CD4-positive, alpha-beta T cell treated with Interleukin-6 for 4 hours (primary cell): ENCODE measurements at regions not wholly inside any gene's neighbourhood (a gene's known extent, or its start where the extent isn't known, plus 50 kb on each side); places are given as distances from the start of the nearest gene placed in this dataset.

Source experiments
- DNase-seq: peaks from one replicate; pipeline ENCODE4 v3.0.0-alpha.2; 2020; ENCODE audit warnings: mixed read lengths

GRCh38 chr2:220890931-220891330, 681.2 kb downstream of the EPHA4 start:
- DNase-seq, result no peak

- no peak for DNase-seq
These were observed 680.7 kb downstream of the EPHA4 start for GRCh38 chr2:220891405-220891804.

GRCh38 chr2:220892018-220892634, 680.0 kb downstream of the EPHA4 start:
- DNase-seq, result no peak

- DNase-seq, result no peak
These were observed 678.7 kb downstream of the EPHA4 start for GRCh38 chr2:220893411-220893810.

- DNase-seq, result no peak
These were observed 678.0 kb downstream of the EPHA4 start for GRCh38 chr2:220894069-220894468.

- DNase-seq, result no peak
These were observed 672.6 kb downstream of the EPHA4 start for GRCh38 chr2:220899492-220899891.

GRCh38 chr2:220904015-220904414, 668.1 kb downstream of the EPHA4 start:
- no peak for DNase-seq

- no peak for DNase-seq
These were observed 658.7 kb downstream of the EPHA4 start for GRCh38 chr2:220913384-220913783.

GRCh38 chr2:220915092-220915623, 656.9 kb downstream of the EPHA4 start:
- no peak for DNase-seq

- no peak for DNase-seq
These were observed 655.2 kb downstream of the EPHA4 start for GRCh38 chr2:220916931-220917330.

- no peak for DNase-seq
These were observed 641.6 kb downstream of the EPHA4 start for GRCh38 chr2:220930271-220931076.

- no peak for DNase-seq
These were observed 640.6 kb downstream of the EPHA4 start for GRCh38 chr2:220931491-220931890.

- DNase-seq, result no peak
These were observed 640.1 kb downstream of the EPHA4 start for GRCh38 chr2:220932041-220932440.

GRCh38 chr2:220935789-220936321, 636.2 kb downstream of the EPHA4 start:
- DNase-seq, result no peak

GRCh38 chr2:220936641-220937197, 635.4 kb downstream of the EPHA4 start:
- no peak for DNase-seq

- no peak for DNase-seq
These were observed 634.9 kb downstream of the EPHA4 start for GRCh38 chr2:220937245-220937644.

GRCh38 chr2:220940646-220941045, 631.5 kb downstream of the EPHA4 start:
- DNase-seq, result no peak

- no peak for DNase-seq
These were observed 630.4 kb downstream of the EPHA4 start for GRCh38 chr2:220941683-220942082.

- no peak for DNase-seq
These were observed 625.6 kb downstream of the EPHA4 start for GRCh38 chr2:220946552-220946951.

GRCh38 chr2:220948579-220948978, 623.5 kb downstream of the EPHA4 start:
- no peak for DNase-seq

- DNase-seq, result no peak
These were observed 622.6 kb downstream of the EPHA4 start for GRCh38 chr2:220949466-220949865.

GRCh38 chr2:220955776-220956175, 616.3 kb downstream of the EPHA4 start:
- no peak for DNase-seq

GRCh38 chr2:220956429-220956828, 615.7 kb downstream of the EPHA4 start:
- no peak for DNase-seq

- no peak for DNase-seq
These were observed 612.7 kb downstream of the EPHA4 start for GRCh38 chr2:220959391-220959802.
